Mesenteric fat pad (tissue), 1 donor: ENCODE measurements at regions not wholly inside any gene's neighbourhood (a gene's known extent, or its start where the extent isn't known, plus 50 kb on each side); places are given as distances from the start of the nearest gene placed in this dataset.

Experiments used
- DNase-seq: peaks from one replicate; pipeline ENCODE4 v3.0.0-alpha.2; 2020; ENCODE audit warnings: low spot score
- donor health status: DM: yes; HTN: yes; CAD: no.

- no peak for DNase-seq
Observed at GRCh38 chr6:51214442-51214841, 395.8 kb downstream of the TFAP2B start.

GRCh38 chr6:51218181-51218580 is 399.5 kb downstream of the TFAP2B start:
- no peak for DNase-seq

GRCh38 chr6:51224580-51225240 is 406.0 kb downstream of the TFAP2B start:
- DNase-seq: peak; percentile 72

GRCh38 chr6:51241376-51241775 is 422.7 kb downstream of the TFAP2B start:
- no peak for DNase-seq

GRCh38 chr6:51249798-51250197 is 431.1 kb downstream of the TFAP2B start:
- DNase-seq: no peak

- DNase-seq: no peak
Observed at GRCh38 chr6:51250317-51250716, 431.6 kb downstream of the TFAP2B start.

- no peak for DNase-seq
Observed at GRCh38 chr6:51257938-51258337, 439.3 kb downstream of the TFAP2B start.

GRCh38 chr6:51260003-51260402 is 441.3 kb downstream of the TFAP2B start:
- no peak for DNase-seq

GRCh38 chr6:51261691-51262090 is 443.0 kb downstream of the TFAP2B start:
- DNase-seq: no peak

- DNase-seq: no peak
Observed at GRCh38 chr6:51265426-51265825, 446.8 kb downstream of the TFAP2B start.

GRCh38 chr6:51266604-51267003 is 447.9 kb downstream of the TFAP2B start:
- no peak for DNase-seq

- no peak for DNase-seq
Observed at GRCh38 chr6:51268666-51269065, 450.0 kb downstream of the TFAP2B start.

GRCh38 chr6:51269876-51270275 is 451.2 kb downstream of the TFAP2B start:
- DNase-seq: no peak

- no peak for DNase-seq
Observed at GRCh38 chr6:51271615-51272014, 452.9 kb downstream of the TFAP2B start.

- no peak for DNase-seq
Observed at GRCh38 chr6:51273228-51273961, 454.7 kb downstream of the TFAP2B start.

- no peak for DNase-seq
Observed at GRCh38 chr6:51277474-51277873, 458.8 kb downstream of the TFAP2B start.

- DNase-seq: no peak
Observed at GRCh38 chr6:51282026-51282425, 463.4 kb downstream of the TFAP2B start.

GRCh38 chr6:51283723-51284355 is 465.2 kb downstream of the TFAP2B start:
- DNase-seq: no peak

GRCh38 chr6:51285876-51286275 is 467.2 kb downstream of the TFAP2B start:
- DNase-seq: no peak

- DNase-seq: no peak
Observed at GRCh38 chr6:51289041-51289440, 470.4 kb downstream of the TFAP2B start.

GRCh38 chr6:51292659-51293058 is 474.0 kb downstream of the TFAP2B start:
- no peak for DNase-seq

GRCh38 chr6:51299621-51300380 is 481.1 kb downstream of the TFAP2B start:
- no peak for DNase-seq
